GM23338 (cell line): ENCODE measurements at regions not wholly inside any gene's neighbourhood (a gene's known extent, or its start where the extent isn't known, plus 50 kb on each side); places are given as distances from the start of the nearest gene placed in this dataset.

Source experiments
- ATAC-seq: fragments of 200-7000 bp; cut with Tn5 transposase; 3 replicates; pipeline ENCODE4 v1.9.1; 2020
- DNase-seq: peaks from one replicate; pipeline ENCODE4 v3.0.0-alpha.2; 2015; ENCODE audit warnings: low spot score
- H2AFZ ChIP-seq: fragments of 200-600 bp; sonication (generic); 2 replicates; pipeline ENCODE4 v1.8.0; 2016; ENCODE audit warnings: antibody characterized with exemption, mild to moderate bottlenecking, moderate library complexity
- H3F3A ChIP-seq: fragments of 200-600 bp; sonication (generic); replicated peaks from 2 replicates; pipeline ENCODE4 v1.8.0; 2017; ENCODE audit warnings: antibody characterized with exemption, mixed run types, low read depth
- H3K27ac ChIP-seq: fragments of 200-600 bp; sonication (generic); 2 replicates; pipeline ENCODE4 v1.6.1; 2016; ENCODE audit warnings: low read depth
- H3K27me3 ChIP-seq: fragments of 200-600 bp; sonication (generic); 2 replicates; pipeline ENCODE4 v1.8.0; 2016; ENCODE audit warnings: mild to moderate bottlenecking, mixed run types, moderate library complexity; ENCODE audit not compliant: insufficient read depth
- H3K36me3 ChIP-seq: fragments of 200-600 bp; sonication (generic); 2 replicates; pipeline ENCODE4 v1.8.0; 2016; ENCODE audit warnings: mild to moderate bottlenecking; ENCODE audit not compliant: insufficient read depth
- H3K4me1 ChIP-seq: fragments of 200-600 bp; sonication (generic); 2 replicates; pipeline ENCODE4 v1.8.0; 2016; ENCODE audit warnings: mild to moderate bottlenecking, moderate library complexity; ENCODE audit not compliant: insufficient read depth
- H3K4me2 ChIP-seq: fragments of 200-600 bp; sonication (generic); 2 replicates; pipeline ENCODE4 v1.7.1; 2017; ENCODE audit warnings: mixed run types
- H3K4me3 ChIP-seq: fragments of 200-600 bp; sonication (generic); 2 replicates; pipeline ENCODE4 v1.6.1; 2016; ENCODE audit warnings: mixed run types
- H3K79me2 ChIP-seq: fragments of 200-600 bp; sonication (generic); replicated peaks from 2 replicates; pipeline ENCODE4 v1.8.0; 2017; ENCODE audit warnings: mild to moderate bottlenecking; ENCODE audit not compliant: insufficient read depth
- H3K9me2 ChIP-seq: fragments of 200-600 bp; sonication (generic); 2 replicates; pipeline ENCODE4 v1.8.0; 2017; ENCODE audit not compliant: insufficient read depth
- H4K20me1 ChIP-seq: fragments of 200-600 bp; sonication (generic); replicated peaks from 2 replicates; pipeline ENCODE4 v1.8.0; 2017; ENCODE audit warnings: mild to moderate bottlenecking; ENCODE audit not compliant: insufficient read depth
- H3K27ac Mint-ChIP-seq: 2 replicates; pipeline ENCODE4 v1.8.0; 2020; ENCODE audit warnings: inconsistent platforms, mild to moderate bottlenecking, moderate library complexity, mixed read lengths
- H3K27me3 Mint-ChIP-seq: 3 replicates; pipeline ENCODE4 v1.8.0; 2022; ENCODE audit warnings: low read depth, mild to moderate bottlenecking, moderate library complexity, mixed read lengths, inconsistent platforms; ENCODE audit not compliant: insufficient read depth, poor library complexity
- H3K36me3 Mint-ChIP-seq: 3 replicates; pipeline ENCODE4 v1.8.0; 2021; ENCODE audit warnings: low read depth, mild to moderate bottlenecking, inconsistent platforms, moderate library complexity, mixed read lengths
- H3K4me1 Mint-ChIP-seq: 3 replicates; pipeline ENCODE4 v1.8.0; 2020; ENCODE audit warnings: mild to moderate bottlenecking, inconsistent platforms, mixed read lengths
- H3K4me3 Mint-ChIP-seq: 3 replicates; pipeline ENCODE4 v1.8.0; 2021; ENCODE audit warnings: moderate library complexity, mild to moderate bottlenecking, inconsistent platforms, mixed read lengths
- H3K9me3 Mint-ChIP-seq: 3 replicates; pipeline ENCODE4 v1.8.0; 2020; ENCODE audit warnings: moderate library complexity, mild to moderate bottlenecking, inconsistent platforms, mixed read lengths
- CREB1 ChIP-seq: fragments of 250-450 bp; sonication (Bioruptor Pico); IDR thresholded peaks from 2 replicates; pipeline ENCODE4 v1.5.0; 2020; ENCODE audit warnings: low read depth, mild to moderate bottlenecking, moderate library complexity
- EZH2 ChIP-seq: fragments of 200-600 bp; sonication (generic); IDR thresholded peaks from one replicate; pipeline ENCODE4 v1.8.0; 2017; ENCODE audit warnings: antibody characterized with exemption, mild to moderate bottlenecking, low read depth; ENCODE audit not compliant: unreplicated experiment
- NANOG ChIP-seq: IDR thresholded peaks from 2 replicates; pipeline ENCODE4 v1.6.1; 2016; ENCODE audit warnings: antibody characterized with exemption, borderline replicate concordance
- ZNF114 ChIP-seq: fragments of 250-450 bp; sonication (Bioruptor Pico); IDR thresholded peaks from 2 replicates; pipeline ENCODE4 v1.5.0; 2020; ENCODE audit warnings: mild to moderate bottlenecking, moderate library complexity
- TF ChIP-seq, protein P1 (sequence below): IDR thresholded peaks from 2 replicates; pipeline ENCODE4 v1.6.1; 2016; ENCODE audit warnings: antibody characterized with exemption
- TF ChIP-seq, protein P2 (sequence below), 2 experiments: fragments of 200-600 bp in 1 of 2; sonication (generic) in 1 of 2; conservative IDR thresholded peaks; 2 replicates each; pipeline versions ENCODE4 v1.5.1 to v1.6.1; 2016 to 2017; ENCODE audit warnings: antibody characterized with exemption in 2 of 2, low read depth in 2 of 2, mild to moderate bottlenecking in 2 of 2, moderate library complexity in 1 of 2

DNA sequence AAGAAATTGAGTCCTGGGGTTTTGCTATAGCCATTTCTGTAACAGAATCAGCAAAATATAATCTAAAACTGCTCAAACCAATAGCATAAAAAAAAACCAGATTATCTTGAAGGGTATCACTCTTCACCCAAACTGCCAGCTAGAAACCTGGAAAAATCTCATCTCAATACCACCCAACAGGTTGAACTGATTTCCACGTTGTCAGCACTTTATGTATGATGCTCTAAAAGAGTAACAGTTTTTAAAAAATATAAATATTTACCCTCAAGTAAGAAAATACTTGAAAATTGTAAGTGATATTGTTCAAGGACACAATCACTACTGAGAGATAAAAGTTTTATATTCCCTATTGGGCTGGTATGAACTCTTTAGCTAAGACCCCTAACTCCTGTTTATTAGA, 451.3 kb downstream of the EPHA3 start:
- ATAC-seq, result no peak
- DNase-seq, result no peak
- no peak overlapping the region for H3K27ac Mint-ChIP-seq

DNA sequence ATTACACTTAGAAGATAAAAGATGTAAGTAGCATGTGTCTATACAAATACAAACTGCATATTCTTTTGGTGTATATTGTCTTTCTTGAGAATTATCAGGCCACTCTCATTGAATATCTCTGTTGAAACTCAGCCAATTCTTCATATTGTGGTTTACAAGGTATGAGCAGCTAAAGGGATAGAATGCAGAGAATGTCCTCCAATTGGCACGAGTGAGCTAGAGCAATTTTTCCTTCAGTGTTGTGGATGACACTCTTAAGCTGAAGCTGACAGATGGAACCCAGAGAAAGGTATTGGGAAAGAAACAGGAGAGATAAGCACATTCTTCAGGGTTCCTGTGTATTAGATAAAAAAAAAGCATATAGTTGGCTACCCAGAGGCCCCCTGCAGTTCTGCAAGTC, 453.1 kb downstream of the EPHA3 start:
- Histone ChIP-seq H3K9me2 (no peaks in the 10 kb centered on the region; the same call in 1 of the 2 replicates), H3K79me2 (no peaks in the 10 kb centered on the region), H3K27me3 (no peaks in the 10 kb centered on the region), H4K20me1 (no peaks in the 10 kb centered on the region), H2AFZ (no peak overlapping the region; the same call in 1 of the 2 replicates), H3K4me2 (no peak overlapping the region), H3F3A (no peaks in the 10 kb centered on the region), H3K4me1 (no peaks in the 10 kb centered on the region), H3K27ac (no peak overlapping the region), H3K4me3 (no peak overlapping the region), H3K36me3 (no peaks in the 10 kb centered on the region)
- H3K4me3 Mint-ChIP-seq, result no peak overlapping the region
- DNase-seq (no peak), ATAC-seq (no peak)
- H3K9me3 Mint-ChIP-seq, result no peaks in the 10 kb centered on the region
- H3K27ac Mint-ChIP-seq, result no peak overlapping the region
- H3K4me1 Mint-ChIP-seq, result no peaks in the 10 kb centered on the region
- H3K27me3 Mint-ChIP-seq, result no peaks in the 10 kb centered on the region
- H3K36me3 Mint-ChIP-seq, result no peaks in the 10 kb centered on the region
- no peak for TF ChIP-seq NANOG
- no peak for TF ChIP-seq CREB1 (CRISPR knock-in tag)

More for the DNA sequence above, 451.3 kb downstream of the EPHA3 start:
- Histone ChIP-seq H3K27me3 (no peaks in the 10 kb centered on the region), H4K20me1 (no peaks in the 10 kb centered on the region), H2AFZ (no peak overlapping the region), H3K79me2 (no peaks in the 10 kb centered on the region), H3F3A (no peaks in the 10 kb centered on the region), H3K27ac (no peak overlapping the region), H3K36me3 (no peaks in the 10 kb centered on the region), H3K9me2 (no peaks in the 10 kb centered on the region; the same call in 1 of the 2 replicates), H3K4me2 (no peak overlapping the region), H3K4me1 (no peaks in the 10 kb centered on the region), H3K4me3 (no peak overlapping the region)
- H3K36me3 Mint-ChIP-seq, result no peaks in the 10 kb centered on the region
- no peaks in the 10 kb centered on the region for H3K9me3 Mint-ChIP-seq
- TF ChIP-seq EZH2, result no peak
- TF ChIP-seq, protein P1, sequence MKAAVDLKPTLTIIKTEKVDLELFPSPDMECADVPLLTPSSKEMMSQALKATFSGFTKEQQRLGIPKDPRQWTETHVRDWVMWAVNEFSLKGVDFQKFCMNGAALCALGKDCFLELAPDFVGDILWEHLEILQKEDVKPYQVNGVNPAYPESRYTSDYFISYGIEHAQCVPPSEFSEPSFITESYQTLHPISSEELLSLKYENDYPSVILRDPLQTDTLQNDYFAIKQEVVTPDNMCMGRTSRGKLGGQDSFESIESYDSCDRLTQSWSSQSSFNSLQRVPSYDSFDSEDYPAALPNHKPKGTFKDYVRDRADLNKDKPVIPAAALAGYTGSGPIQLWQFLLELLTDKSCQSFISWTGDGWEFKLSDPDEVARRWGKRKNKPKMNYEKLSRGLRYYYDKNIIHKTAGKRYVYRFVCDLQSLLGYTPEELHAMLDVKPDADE, result no peak
- H3K4me3 Mint-ChIP-seq, result no peak overlapping the region
- H3K4me1 Mint-ChIP-seq, result no peaks in the 10 kb centered on the region
- H3K27me3 Mint-ChIP-seq, result no peaks in the 10 kb centered on the region

DNA sequence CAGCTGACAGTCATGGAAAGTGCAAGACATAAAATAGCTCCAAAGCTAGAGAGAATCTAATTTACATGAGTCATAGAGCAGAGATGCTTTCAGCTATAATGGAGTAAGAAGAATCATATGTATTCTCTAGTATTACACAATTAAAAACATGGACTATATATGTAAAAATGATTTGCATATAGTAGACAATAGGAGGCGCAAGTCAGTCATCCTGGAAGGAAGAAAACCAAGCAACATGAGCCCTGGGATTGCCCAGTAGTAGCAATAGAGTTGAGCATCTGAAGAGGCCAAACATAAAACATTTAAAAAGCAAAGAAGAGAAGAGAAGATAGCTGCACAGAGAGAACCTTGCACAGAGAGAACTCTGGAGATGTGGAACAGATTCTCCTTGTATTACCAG, 455.0 kb downstream of the EPHA3 start:
- ATAC-seq (no peak), DNase-seq (peak; percentile 13)
- Histone ChIP-seq H3K27ac (no peak overlapping the region), H2AFZ (peak overlapping the region; percentile 28; the same call in 1 of the 2 replicates), H3F3A (no peaks in the 10 kb centered on the region), H3K9me2 (no peaks in the 10 kb centered on the region), H3K79me2 (no peaks in the 10 kb centered on the region), H3K27me3 (no peaks in the 10 kb centered on the region), H3K4me2 (no peak overlapping the region), H3K36me3 (no peaks in the 10 kb centered on the region), H3K4me1 (no peaks in the 10 kb centered on the region), H4K20me1 (no peaks in the 10 kb centered on the region), H3K4me3 (no peak overlapping the region)
- TF ChIP-seq ZNF114 (CRISPR knock-in tag), result no peak
- TF ChIP-seq, protein P2, sequence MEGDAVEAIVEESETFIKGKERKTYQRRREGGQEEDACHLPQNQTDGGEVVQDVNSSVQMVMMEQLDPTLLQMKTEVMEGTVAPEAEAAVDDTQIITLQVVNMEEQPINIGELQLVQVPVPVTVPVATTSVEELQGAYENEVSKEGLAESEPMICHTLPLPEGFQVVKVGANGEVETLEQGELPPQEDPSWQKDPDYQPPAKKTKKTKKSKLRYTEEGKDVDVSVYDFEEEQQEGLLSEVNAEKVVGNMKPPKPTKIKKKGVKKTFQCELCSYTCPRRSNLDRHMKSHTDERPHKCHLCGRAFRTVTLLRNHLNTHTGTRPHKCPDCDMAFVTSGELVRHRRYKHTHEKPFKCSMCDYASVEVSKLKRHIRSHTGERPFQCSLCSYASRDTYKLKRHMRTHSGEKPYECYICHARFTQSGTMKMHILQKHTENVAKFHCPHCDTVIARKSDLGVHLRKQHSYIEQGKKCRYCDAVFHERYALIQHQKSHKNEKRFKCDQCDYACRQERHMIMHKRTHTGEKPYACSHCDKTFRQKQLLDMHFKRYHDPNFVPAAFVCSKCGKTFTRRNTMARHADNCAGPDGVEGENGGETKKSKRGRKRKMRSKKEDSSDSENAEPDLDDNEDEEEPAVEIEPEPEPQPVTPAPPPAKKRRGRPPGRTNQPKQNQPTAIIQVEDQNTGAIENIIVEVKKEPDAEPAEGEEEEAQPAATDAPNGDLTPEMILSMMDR (conservative IDR thresholded peaks at IDR 0.05; ENCODE audit: low read depth in 2 of 2), result peak; percentile 54 to 62
- H3K4me3 Mint-ChIP-seq, result no peak overlapping the region
- no peaks in the 10 kb centered on the region for H3K4me1 Mint-ChIP-seq
- H3K27me3 Mint-ChIP-seq, result no peaks in the 10 kb centered on the region
- H3K36me3 Mint-ChIP-seq, result no peaks in the 10 kb centered on the region
- no peak overlapping the region for H3K27ac Mint-ChIP-seq
- H3K9me3 Mint-ChIP-seq, result no peaks in the 10 kb centered on the region; the same call in 2 of the 3 replicates
